WERI-Rb-1 (cell line): ENCODE measurements at regions not wholly inside any gene's neighbourhood (a gene's known extent, or its start where the extent isn't known, plus 50 kb on each side); places are given as distances from the start of the nearest gene placed in this dataset.

Source experiments
- DNase-seq: peaks from one replicate; pipeline ENCODE4 v3.0.0-alpha.2; 2020
- H3K27ac ChIP-seq: fragments of 250-450 bp; sonication (Bioruptor Pico); 2 replicates; pipeline ENCODE4 v1.5.1; 2020; ENCODE audit warnings: mild to moderate bottlenecking, moderate library complexity
- H3K27me3 ChIP-seq: fragments of 250-450 bp; sonication (Bioruptor Pico); 2 replicates; pipeline ENCODE4 v1.5.1; 2021; ENCODE audit warnings: mild to moderate bottlenecking, low read depth, moderate library complexity; ENCODE audit not compliant: insufficient read depth, severe bottlenecking
- H3K36me3 ChIP-seq: fragments of 250-450 bp; sonication (Bioruptor Pico); 2 replicates; pipeline ENCODE4 v1.5.1; 2020; ENCODE audit warnings: mild to moderate bottlenecking, moderate library complexity
- H3K4me3 ChIP-seq: 2 replicates; pipeline ENCODE4 v1.5.1; 2011; ENCODE audit warnings: low read depth, mild to moderate bottlenecking, control low read depth, low read length
- H3K9me3 ChIP-seq: fragments of 250-450 bp; sonication (Bioruptor Pico); 2 replicates; pipeline ENCODE4 v1.5.1; 2021; ENCODE audit warnings: mild to moderate bottlenecking, moderate library complexity; ENCODE audit not compliant: severe bottlenecking
- TF ChIP-seq, protein P1 (sequence below): IDR thresholded peaks from 2 replicates; pipeline ENCODE4 v1.5.1; 2011; ENCODE audit warnings: low read depth, mild to moderate bottlenecking, control low read depth, inconsistent platforms, low read length

DNA sequence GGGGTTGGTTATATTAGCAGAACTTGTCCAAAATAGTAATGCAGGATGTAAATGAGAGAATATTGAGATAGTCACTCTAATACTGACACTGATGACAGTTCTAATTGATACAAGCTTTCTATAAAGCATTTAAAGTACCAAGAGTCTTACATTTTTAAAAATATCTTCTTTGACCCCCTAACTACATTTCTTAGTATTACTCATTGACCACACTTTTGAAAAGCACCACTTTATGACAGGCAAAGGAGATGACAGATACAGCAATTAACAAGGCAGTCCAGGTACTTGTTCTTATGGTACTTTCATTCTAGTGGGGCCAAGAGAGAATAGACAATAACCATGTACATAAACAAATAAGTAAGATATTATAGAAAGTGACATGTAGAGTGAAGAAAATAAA, 139.4 kb upstream of the EYA4 start:
- Histone ChIP-seq H3K36me3 (no peaks in the 10 kb centered on the region), H3K4me3 (no peak overlapping the region), H3K9me3 (no peaks in the 10 kb centered on the region), H3K27me3 (no peaks in the 10 kb centered on the region), H3K27ac (no peak overlapping the region)
- no peak for DNase-seq
- TF ChIP-seq, protein P1, sequence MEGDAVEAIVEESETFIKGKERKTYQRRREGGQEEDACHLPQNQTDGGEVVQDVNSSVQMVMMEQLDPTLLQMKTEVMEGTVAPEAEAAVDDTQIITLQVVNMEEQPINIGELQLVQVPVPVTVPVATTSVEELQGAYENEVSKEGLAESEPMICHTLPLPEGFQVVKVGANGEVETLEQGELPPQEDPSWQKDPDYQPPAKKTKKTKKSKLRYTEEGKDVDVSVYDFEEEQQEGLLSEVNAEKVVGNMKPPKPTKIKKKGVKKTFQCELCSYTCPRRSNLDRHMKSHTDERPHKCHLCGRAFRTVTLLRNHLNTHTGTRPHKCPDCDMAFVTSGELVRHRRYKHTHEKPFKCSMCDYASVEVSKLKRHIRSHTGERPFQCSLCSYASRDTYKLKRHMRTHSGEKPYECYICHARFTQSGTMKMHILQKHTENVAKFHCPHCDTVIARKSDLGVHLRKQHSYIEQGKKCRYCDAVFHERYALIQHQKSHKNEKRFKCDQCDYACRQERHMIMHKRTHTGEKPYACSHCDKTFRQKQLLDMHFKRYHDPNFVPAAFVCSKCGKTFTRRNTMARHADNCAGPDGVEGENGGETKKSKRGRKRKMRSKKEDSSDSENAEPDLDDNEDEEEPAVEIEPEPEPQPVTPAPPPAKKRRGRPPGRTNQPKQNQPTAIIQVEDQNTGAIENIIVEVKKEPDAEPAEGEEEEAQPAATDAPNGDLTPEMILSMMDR: no peak

DNA sequence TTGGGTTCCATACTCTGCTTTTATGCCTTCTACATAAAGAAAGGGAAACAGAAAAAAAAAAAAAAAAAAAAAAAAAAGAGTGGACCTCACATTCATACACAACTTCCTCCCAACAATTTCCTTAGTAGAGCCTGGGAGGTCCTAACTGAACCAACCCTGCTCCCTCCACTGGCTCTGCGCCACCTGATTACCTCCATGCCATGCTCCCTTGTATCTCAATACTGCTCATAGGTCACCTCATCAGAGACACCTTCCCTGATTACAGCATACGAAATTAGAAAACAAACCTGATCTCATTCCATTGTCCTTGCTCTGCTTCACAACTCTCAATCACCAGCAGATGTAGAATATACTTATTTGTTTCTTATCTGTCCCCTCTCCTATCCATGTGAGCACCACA, 134.2 kb upstream of the EYA4 start:
- no peak overlapping the region for H3K4me3 ChIP-seq
- DNase-seq: no peak
- no peaks in the 10 kb centered on the region for H3K9me3 ChIP-seq
- TF ChIP-seq, protein P1: no peak
- no peak overlapping the region for H3K27ac ChIP-seq
- peaks cover 4% of the 10 kb centered on the region for H3K27me3 ChIP-seq
- H3K36me3 ChIP-seq: no peaks in the 10 kb centered on the region

DNA sequence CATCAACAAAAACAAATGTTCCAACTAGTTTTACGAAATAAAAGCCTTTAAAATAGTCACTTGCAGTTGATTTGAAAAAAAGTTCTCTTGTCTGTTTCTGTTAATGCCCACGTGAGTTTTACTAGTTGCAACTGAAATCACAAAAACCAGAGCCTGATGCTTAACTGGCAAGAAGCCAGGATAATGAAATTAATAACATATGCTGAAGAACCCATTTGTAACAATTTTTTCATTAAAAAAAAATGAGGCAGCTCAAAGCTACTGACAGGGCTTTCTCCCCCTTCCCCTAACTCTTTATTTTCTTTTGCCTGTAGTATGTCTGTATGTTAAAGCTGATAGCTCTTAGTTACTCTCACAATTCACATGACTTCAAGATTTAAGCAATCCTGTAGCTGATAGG, 132.7 kb upstream of the EYA4 start:
- no peak for DNase-seq
- H3K27me3 ChIP-seq: peaks cover 4% of the 10 kb centered on the region
- H3K9me3 ChIP-seq: no peaks in the 10 kb centered on the region
- no peaks in the 10 kb centered on the region for H3K36me3 ChIP-seq
- TF ChIP-seq, protein P1: no peak
- no peak overlapping the region for H3K27ac ChIP-seq
- no peak overlapping the region for H3K4me3 ChIP-seq

DNA sequence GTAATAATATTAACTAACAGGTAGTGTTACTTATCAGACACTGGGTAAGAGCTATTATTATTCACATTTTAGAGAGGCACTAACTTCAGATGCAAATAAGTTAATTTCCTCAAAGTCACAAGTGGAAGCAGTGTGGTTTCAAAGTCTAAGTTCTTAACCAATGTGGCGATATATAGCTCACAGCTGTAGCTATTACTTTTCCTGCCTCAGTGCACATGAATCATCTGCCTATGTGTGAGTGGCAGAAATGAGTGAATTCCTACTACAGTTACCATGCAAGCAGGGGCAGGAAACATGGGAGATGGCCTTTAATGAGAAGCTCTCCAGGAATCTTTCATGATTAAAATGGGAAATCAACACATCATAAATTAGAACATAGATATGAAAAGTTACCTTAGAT, 126.2 kb upstream of the EYA4 start:
- DNase-seq: no peak
- Histone ChIP-seq H3K27ac (no peak overlapping the region), H3K36me3 (no peaks in the 10 kb centered on the region), H3K9me3 (peaks cover 2% of the 10 kb centered on the region), H3K4me3 (no peak overlapping the region), H3K27me3 (peaks cover 4% of the 10 kb centered on the region)
- TF ChIP-seq, protein P1: no peak

DNA sequence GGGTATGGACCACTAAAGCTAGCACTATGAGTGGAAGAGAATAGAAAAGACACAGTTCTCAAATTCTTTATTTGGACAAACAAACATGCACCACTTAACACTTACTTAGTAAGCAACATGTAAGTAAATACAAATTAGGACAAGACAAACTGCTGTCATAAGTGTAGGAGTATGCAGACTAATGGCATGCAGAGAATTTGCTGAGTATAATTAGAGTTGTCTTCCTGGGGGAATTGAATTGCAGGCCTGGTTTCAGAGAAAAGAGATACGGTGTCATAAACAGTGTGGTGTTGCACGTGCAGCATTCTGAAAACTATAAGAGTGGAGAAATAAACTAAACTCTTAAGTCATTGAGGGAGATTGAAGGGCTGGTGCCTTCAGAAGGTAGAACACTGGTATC, 125.2 kb upstream of the EYA4 start:
- Histone ChIP-seq H3K36me3 (no peaks in the 10 kb centered on the region), H3K9me3 (peaks cover 2% of the 10 kb centered on the region), H3K27me3 (no peaks in the 10 kb centered on the region), H3K27ac (no peak overlapping the region), H3K4me3 (no peak overlapping the region)
- no peak for DNase-seq
- TF ChIP-seq, protein P1: no peak

DNA sequence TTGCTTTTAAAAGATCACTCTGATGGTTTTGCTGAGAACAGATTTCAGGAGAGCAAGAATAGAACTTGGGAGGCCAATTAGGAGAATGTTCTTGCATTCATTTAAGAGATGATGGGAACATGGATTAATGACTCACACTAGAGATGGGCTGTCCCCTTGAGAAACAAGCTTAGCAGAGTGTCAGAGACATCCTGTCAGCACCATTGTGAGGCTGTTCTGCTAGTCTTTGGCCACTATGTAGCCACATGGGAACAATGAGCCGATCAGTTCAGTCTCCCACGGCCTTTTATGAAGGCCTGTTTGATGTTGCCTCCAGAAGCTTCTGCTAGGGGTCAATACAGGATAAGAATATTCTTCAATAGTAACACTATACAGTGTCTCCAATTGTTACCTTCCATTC, 113.0 kb upstream of the EYA4 start:
- H3K27ac ChIP-seq: no peak overlapping the region
- no peaks in the 10 kb centered on the region for H3K27me3 ChIP-seq
- no peaks in the 10 kb centered on the region for H3K36me3 ChIP-seq
- TF ChIP-seq, protein P1: no peak
- DNase-seq: no peak
- H3K9me3 ChIP-seq: peaks cover 5% of the 10 kb centered on the region
- H3K4me3 ChIP-seq: no peak overlapping the region
